ENCODE measurements at regions not wholly inside any gene's neighbourhood (a gene's known extent, or its start where the extent isn't known, plus 50 kb on each side); places are given as distances from the start of the nearest gene placed in this dataset.
"Not testable (repeated sequence)": the region's sequence is repeated elsewhere in the genome, so short reads cannot be mapped to it uniquely, and the experiment has no call there.

- DNase-seq (ENCODE audit: low read depth), result no peak
Observed at GRCh38 chr6:44049989-44050871, 77.0 kb downstream of the MRPL14 start.

GRCh38 chr6:44049163-44049988 lies 77.9 kb downstream of the MRPL14 start:
- DNase-seq (ENCODE audit: low read depth), result no peak

- DNase-seq (ENCODE audit: low read depth), result no peak
Observed at GRCh38 chr6:44048277-44048676, 79.0 kb downstream of the MRPL14 start.

DNA sequence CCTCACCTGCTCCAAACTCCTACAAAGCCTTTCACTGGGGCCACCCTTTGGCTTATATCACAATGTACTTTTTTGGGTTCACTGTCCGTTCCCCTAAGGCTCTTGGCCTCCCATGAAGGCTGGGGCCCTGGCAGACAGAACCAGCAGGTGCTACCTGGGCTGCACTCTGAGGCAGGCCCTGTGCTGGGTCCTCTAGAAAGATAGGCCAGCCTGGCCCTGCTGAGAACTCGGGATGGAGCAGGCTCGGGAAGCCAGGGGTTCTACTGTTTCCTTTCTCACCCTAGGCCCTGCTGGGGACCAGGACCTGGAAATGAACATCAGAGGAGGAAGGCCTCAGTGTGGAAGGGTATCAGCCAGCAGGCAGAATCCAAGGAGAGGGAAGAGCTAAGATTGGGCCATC lies 79.5 kb downstream of the MRPL14 start:
- DNase-seq (ENCODE audit: low read depth), result no peak

- no peak for DNase-seq (ENCODE audit: low read depth)
Observed at GRCh38 chr6:44047179-44047546, 80.1 kb downstream of the MRPL14 start.

- DNase-seq (ENCODE audit: low read depth), result no peak
Observed at GRCh38 chr6:44046516-44047178, 80.6 kb downstream of the MRPL14 start.

- DNase-seq (ENCODE audit: low read depth), result no peak
Observed at GRCh38 chr6:44045672-44046015, 81.6 kb downstream of the MRPL14 start.

DNA sequence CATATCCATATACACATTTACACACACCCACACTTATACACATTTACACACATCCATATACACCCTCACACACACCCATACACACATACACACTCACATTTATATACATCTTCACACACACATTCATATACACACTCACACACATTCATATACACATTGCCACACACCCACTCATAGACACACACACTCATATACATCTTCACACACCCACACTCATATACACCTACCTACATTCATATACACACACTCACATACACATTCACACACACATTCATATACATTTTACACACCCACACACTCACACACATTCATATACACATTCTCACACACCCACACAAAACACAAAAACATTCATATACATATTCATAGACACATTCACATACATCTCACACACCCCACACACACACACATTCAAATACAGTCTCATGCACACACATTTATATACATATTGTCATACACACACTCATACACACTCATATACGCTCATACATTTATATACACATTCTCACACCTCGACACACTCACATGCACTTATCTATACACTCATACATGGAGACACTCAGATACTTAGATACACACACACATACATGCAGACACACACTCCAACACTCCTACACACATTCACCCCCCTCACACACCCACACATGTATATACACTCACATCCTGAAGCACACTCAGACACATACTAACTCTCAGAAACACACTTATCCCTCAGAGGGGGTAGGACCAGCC lies 82.1 kb downstream of the MRPL14 start:
- no peak for DNase-seq (ENCODE audit: low read depth)

DNA sequence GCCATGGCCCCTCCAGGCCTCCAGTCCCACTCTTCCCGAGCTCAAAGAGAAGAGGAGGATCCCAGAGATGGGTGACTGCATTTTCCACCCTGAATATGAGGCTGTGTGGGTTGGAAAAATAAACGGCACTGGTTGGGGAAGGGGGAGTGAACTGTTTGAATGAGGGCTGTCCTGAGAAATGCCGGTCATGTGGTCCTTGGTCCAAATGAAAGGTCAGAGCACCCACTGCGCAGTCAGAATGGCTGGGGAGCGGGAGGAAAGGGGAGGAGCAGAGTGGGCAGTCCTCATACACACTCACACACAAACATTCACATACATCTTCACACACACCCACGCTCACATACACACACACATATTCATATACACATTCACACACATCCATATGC lies 83.1 kb downstream of the MRPL14 start:
- DNase-seq (ENCODE audit: low read depth), result no peak

DNA sequence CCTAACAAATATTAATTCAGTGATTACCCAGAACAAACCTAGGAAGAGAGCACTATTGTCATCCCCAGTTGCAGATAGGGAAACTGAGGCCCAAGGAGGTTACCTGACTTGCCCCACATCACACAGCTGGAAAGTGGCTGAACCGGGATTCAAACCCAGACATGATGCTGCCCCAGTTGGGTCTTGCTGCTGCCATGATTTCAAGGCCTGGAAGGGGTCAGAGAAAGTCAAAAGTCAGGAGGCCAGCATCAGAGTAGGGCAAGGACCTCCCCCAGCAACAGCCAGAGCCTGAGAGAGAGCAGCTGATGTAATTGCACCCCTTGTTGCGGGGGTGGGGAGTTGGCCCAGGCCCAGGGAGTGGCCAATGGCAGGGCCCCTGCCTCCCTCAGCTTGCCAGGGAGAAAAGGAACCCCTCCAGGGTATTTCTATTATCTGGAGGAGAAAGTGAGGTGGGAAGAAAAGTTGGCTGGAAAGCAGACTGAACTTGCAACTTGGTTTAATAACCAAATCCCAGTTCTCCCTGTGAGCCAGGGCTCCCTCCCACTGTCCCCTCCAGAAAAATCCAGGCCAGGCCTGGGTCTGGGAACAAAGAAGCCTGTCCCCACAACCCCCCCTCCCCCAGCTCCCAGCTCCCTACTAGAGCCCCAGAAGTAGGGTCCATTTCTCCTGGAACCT lies 83.6 kb downstream of the MRPL14 start:
- no peak for DNase-seq (ENCODE audit: low read depth)

DNA sequence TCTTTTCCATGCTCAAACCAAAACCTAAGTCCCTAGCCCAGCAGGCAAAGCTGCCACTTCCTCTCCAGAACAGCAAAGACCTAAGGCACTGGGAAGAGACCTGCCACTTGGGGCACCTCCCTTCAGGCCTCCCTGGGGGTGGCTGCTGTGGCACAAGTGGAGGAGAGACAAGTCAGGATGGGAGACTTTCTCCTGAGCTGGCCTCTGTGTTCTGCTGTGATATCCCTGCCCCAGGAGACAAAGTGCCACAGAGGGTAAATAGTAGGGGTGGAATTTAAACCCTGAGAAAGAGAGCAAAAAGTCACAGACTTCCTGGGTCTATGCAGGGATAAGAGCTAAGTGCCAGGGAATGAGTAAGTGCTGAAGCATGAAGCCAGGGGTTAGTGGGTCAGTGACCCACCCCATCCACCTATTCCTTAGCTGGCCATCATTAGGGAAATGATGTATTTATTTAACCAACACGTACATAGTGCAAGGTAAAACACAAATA lies 84.2 kb downstream of the MRPL14 start:
- DNase-seq (ENCODE audit: low read depth), result no peak

DNA sequence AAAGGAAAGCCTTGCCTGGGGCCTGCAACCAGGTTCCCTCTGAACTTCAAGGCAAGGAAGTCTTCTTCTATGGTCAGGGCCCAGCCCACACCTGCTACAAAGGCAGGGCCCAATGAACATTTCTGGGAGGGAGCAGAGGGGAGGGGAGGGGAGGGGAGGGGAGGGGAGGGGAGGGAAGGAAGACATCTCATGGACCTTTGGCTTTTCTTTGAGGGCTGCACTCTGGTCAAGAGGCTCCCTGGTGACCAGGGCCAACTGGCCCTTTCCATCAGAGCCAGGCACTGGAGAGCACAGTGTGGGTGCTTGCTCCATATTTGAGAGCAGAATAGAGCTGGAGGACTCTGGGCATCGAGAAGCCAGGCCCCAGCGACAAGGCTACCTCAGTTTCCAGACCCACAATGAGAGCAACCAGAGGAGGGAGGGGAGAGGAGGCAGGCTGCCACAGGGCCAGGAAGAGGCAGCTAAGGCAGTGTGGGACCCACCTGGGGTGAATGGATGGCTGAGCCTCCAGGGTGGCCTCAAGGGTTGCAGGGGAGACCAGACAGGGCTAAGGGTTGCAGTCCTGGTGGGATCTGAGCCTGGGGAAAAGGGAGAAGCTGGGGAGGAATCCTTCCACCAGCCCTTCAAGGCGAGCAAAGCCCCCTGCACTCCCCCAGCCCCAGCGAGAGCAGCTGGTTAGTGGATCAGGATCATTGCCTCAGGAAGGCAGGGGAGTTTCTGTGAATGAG lies 84.8 kb downstream of the MRPL14 start:
- no peak for DNase-seq (ENCODE audit: low read depth)

GRCh38 chr6:44041461-44042260 lies 85.6 kb downstream of the MRPL14 start:
- DNase-seq (ENCODE audit: low read depth), result no peak

DNA sequence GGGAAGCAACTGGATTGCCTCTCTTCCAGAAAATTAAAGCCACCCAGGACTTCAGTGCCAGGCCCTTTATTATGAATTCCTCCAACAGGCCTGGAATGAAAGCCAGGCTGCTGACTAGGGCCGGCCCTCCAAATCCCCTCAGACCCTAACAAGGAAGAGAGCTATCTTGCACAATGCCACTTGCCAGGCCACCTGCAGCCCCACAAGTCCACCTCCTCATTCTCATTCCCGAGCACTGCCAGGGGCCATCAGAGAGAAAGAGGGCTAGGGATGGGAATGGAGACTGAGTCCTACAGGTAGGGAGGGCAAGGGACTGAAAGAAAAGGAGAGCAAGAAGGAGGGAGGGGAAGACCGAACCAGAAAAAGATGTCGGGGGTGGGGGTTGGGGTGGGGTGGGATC lies 86.5 kb downstream of the MRPL14 start:
- no peak for DNase-seq (ENCODE audit: low read depth)

DNA sequence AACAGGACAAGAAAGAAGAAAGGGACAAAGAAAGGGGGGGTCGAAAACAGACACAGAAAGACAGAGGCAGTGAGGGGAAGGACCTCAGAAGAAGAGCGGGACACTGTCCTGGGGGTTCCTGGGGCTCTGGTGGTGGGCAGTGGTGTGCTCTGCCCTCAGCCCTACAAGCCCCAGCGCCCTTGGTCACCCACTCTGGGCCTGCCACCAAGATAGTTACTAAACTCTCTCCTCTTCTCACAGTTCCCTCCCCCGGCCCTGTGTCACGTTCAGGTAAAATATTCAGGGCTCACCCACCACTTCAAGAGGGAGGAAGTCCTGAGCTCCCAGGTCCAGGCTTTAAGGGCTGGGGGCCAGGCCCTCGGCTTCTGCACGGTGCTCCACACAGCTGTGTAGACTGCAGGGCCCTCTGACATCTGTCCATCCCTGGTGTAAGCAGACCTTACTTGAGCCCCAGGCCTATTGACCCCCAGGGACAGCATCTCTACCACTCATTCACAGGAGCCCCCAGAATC lies 87.4 kb downstream of the MRPL14 start:
- DNase-seq (ENCODE audit: low read depth), result no peak

GRCh38 chr6:44039191-44039719 lies 88.0 kb downstream of the MRPL14 start:
- DNase-seq (ENCODE audit: low read depth), result no peak

DNA sequence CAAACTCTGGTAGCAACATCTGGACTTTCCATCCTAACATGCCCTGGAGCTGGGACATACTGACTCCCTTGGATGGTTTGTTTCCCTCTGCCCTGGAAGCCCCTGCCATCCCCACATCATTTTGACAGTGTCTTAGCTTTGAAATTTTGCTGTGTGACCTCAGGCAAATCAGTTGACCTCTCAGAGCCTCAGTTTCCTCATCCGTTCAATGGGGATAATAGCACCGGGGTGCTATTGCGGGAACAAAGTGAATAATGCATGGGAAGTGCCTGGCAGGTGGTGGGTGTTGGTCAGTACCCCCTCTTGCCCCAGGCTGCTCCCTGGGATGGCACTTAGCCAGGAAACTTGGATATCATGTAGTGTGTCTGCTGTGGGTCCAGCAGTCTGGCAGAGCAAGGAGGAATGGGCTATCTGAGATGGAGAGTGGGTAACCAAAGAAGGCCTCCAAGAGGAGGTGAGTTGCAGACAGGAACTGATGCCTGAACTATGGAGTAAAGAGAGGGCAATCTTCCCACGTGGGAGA lies 88.6 kb downstream of the MRPL14 start:
- DNase-seq (ENCODE audit: low read depth), result no peak

GRCh38 chr6:44037847-44038542 lies 89.3 kb downstream of the MRPL14 start:
- no peak for DNase-seq (ENCODE audit: low read depth)

GRCh38 chr6:44037276-44037675 lies 90.0 kb downstream of the MRPL14 start:
- not testable (repeated sequence) for DNase-seq (ENCODE audit: low read depth)
